ENCODE measurements at regions not wholly inside any gene's neighbourhood (a gene's known extent, or its start where the extent isn't known, plus 50 kb on each side); places are given as distances from the start of the nearest gene placed in this dataset.

- no peaks in the 10 kb centered on the region for H3K9me3 ChIP-seq
- H3K27ac ChIP-seq = no peak overlapping the region
- TF ChIP-seq, protein P1, sequence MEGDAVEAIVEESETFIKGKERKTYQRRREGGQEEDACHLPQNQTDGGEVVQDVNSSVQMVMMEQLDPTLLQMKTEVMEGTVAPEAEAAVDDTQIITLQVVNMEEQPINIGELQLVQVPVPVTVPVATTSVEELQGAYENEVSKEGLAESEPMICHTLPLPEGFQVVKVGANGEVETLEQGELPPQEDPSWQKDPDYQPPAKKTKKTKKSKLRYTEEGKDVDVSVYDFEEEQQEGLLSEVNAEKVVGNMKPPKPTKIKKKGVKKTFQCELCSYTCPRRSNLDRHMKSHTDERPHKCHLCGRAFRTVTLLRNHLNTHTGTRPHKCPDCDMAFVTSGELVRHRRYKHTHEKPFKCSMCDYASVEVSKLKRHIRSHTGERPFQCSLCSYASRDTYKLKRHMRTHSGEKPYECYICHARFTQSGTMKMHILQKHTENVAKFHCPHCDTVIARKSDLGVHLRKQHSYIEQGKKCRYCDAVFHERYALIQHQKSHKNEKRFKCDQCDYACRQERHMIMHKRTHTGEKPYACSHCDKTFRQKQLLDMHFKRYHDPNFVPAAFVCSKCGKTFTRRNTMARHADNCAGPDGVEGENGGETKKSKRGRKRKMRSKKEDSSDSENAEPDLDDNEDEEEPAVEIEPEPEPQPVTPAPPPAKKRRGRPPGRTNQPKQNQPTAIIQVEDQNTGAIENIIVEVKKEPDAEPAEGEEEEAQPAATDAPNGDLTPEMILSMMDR (IDR thresholded peaks at IDR 0.05) = no peak
- no peak for ATAC-seq
- H3K4me3 ChIP-seq = no peak overlapping the region
- no peaks in the 10 kb centered on the region for H3K4me1 ChIP-seq
- H3K36me3 ChIP-seq (ENCODE audit: insufficient read depth in 1 of 2, low read depth in 1 of 2) = no peaks in the 10 kb centered on the region
- 16 to 25% (median 18%) methylated on average over 2 of the region's 2 CpGs for WGBS, 3 donors
- no peaks in the 10 kb centered on the region for H3K27me3 ChIP-seq (ENCODE audit: insufficient read depth in 3 of 3, low read length in 2 of 3)
- intact Hi-C loops (cut with DNase I) = no loop called here
- DNase-seq = no peak
Measured at GRCh38 chr4:124491361-124492145, 221.0 kb downstream of the ANKRD50 start.

GRCh38 chr4:124499261-124499660 is 213.3 kb downstream of the ANKRD50 start:
- H3K4me1 ChIP-seq = no peaks in the 10 kb centered on the region
- no peak for ATAC-seq
- TF ChIP-seq, protein P1 (IDR thresholded peaks at IDR 0.05) = no peak
- 14 to 17% (median 16%) methylated on average over 3 of the region's 3 CpGs for whole genome bisulfite sequencing, 3 donors
- H3K27ac ChIP-seq = no peak overlapping the region
- H3K4me3 ChIP-seq = no peak overlapping the region
- intact Hi-C loops (cut with DNase I) = no loop called here
- no peak for DNase-seq
- H3K27me3 ChIP-seq (ENCODE audit: insufficient read depth in 3 of 3, low read length in 2 of 3) = no peaks in the 10 kb centered on the region
- H3K36me3 ChIP-seq (ENCODE audit: insufficient read depth in 1 of 2, low read depth in 1 of 2) = no peaks in the 10 kb centered on the region
- no peaks in the 10 kb centered on the region for H3K9me3 ChIP-seq

DNA sequence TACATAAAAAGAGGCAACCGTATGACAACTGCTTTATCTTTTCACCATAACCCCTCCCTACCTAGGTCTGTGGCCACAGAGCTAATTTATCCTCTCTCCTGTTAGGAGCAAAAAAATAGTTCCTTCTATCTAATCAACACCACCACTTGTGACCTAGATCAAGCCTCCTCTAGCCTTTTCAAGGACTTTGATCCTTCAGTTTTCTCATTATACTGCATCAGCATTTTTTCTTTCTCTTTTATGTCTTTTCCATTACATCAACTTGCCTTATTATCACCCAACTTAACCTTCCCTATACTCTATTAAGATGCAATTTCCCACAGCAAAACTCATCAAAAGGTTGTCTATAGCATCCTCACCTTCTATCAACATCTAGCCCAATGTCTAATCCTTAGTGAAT is 211.0 kb downstream of the ANKRD50 start:
- Histone ChIP-seq H3K36me3 (ENCODE audit: insufficient read depth in 1 of 2, low read depth in 1 of 2) (no peaks in the 10 kb centered on the region), H3K4me1 (no peaks in the 10 kb centered on the region), H3K27ac (no peak overlapping the region), H3K4me3 (no peak overlapping the region), H3K9me3 (no peaks in the 10 kb centered on the region), H3K27me3 (ENCODE audit: insufficient read depth in 3 of 3, low read length in 2 of 3) (no peaks in the 10 kb centered on the region)
- TF ChIP-seq, protein P1 (IDR thresholded peaks at IDR 0.05) = no peak
- no peak for DNase-seq
- intact Hi-C loops (cut with DNase I) = no loop called here
- 70 to 84% (median 83%) methylated on average over 1 of the region's 1 CpG for WGBS, 3 donors
- no peak for ATAC-seq

DNA sequence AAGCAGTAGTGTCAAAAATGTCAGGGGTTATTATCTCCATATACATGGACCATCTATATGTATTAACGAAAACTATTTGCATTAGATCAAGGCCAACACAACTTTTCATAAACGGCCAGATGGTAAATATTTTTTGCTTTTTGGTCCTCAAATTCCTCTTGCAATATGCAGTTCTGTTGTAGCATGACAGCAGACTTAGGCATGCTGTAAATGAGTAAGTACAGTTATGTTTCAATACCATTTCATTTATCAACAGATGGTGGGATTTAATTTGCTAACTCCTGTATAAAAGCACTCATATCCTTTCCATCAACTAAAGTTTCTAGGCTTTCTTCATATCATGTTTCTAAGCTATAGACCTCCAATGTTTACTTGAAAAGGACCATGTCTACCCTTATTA is 208.1 kb downstream of the ANKRD50 start:
- TF ChIP-seq, protein P1 (IDR thresholded peaks at IDR 0.05) = no peak
- intact Hi-C loops (cut with DNase I) = no loop called here

GRCh38 chr4:124505211-124505610 is 207.3 kb downstream of the ANKRD50 start:
- TF ChIP-seq, protein P1 (IDR thresholded peaks at IDR 0.05) = no peak
- H3K27ac ChIP-seq = no peak overlapping the region
- DNase-seq (no peak), ATAC-seq (no peak)
- no peaks in the 10 kb centered on the region for H3K27me3 ChIP-seq (ENCODE audit: insufficient read depth in 3 of 3, low read length in 2 of 3)
- H3K4me1 ChIP-seq = no peaks in the 10 kb centered on the region
- intact Hi-C loops (cut with DNase I) = no loop called here
- 89 to 95% (median 92%) methylated on average over 2 of the region's 2 CpGs for WGBS, 3 donors
- no peaks in the 10 kb centered on the region for H3K36me3 ChIP-seq (ENCODE audit: insufficient read depth in 1 of 2, low read depth in 1 of 2)
- H3K9me3 ChIP-seq = no peaks in the 10 kb centered on the region
- H3K4me3 ChIP-seq = no peak overlapping the region

More for the DNA sequence above, 208.1 kb downstream of the ANKRD50 start:
- no peak overlapping the region for H3K4me3 ChIP-seq
- no peaks in the 10 kb centered on the region for H3K4me1 ChIP-seq
- ATAC-seq = no peak
- WGBS, 3 donors = 40 to 61% (median 59%) methylated on average over 2 of the region's 2 CpGs
- H3K27me3 ChIP-seq (ENCODE audit: insufficient read depth in 3 of 3, low read length in 2 of 3) = no peaks in the 10 kb centered on the region
- H3K27ac ChIP-seq = no peak overlapping the region
- H3K36me3 ChIP-seq (ENCODE audit: insufficient read depth in 1 of 2, low read depth in 1 of 2) = no peaks in the 10 kb centered on the region
- no peaks in the 10 kb centered on the region for H3K9me3 ChIP-seq
- DNase-seq = no peak

All from psoas muscle (tissue), 7 donors.